IPS-18c (cell line): ENCODE measurements at regions not wholly inside any gene's neighbourhood (a gene's known extent, or its start where the extent isn't known, plus 50 kb on each side); places are given as distances from the start of the nearest gene placed in this dataset.

Experiments
- H3K4me3 ChIP-seq: 2 replicates; pipeline ENCODE4 v1.7.0; 2013; ENCODE audit warnings: low read depth, mild to moderate bottlenecking, low read length, moderate library complexity; ENCODE audit not compliant: insufficient read depth
- H3K9me3 ChIP-seq: one replicate; pipeline ENCODE4 v1.6.1; 2013; ENCODE audit warnings: mild to moderate bottlenecking, low read length, moderate library complexity; ENCODE audit not compliant: control insufficient read depth, insufficient read depth

DNA sequence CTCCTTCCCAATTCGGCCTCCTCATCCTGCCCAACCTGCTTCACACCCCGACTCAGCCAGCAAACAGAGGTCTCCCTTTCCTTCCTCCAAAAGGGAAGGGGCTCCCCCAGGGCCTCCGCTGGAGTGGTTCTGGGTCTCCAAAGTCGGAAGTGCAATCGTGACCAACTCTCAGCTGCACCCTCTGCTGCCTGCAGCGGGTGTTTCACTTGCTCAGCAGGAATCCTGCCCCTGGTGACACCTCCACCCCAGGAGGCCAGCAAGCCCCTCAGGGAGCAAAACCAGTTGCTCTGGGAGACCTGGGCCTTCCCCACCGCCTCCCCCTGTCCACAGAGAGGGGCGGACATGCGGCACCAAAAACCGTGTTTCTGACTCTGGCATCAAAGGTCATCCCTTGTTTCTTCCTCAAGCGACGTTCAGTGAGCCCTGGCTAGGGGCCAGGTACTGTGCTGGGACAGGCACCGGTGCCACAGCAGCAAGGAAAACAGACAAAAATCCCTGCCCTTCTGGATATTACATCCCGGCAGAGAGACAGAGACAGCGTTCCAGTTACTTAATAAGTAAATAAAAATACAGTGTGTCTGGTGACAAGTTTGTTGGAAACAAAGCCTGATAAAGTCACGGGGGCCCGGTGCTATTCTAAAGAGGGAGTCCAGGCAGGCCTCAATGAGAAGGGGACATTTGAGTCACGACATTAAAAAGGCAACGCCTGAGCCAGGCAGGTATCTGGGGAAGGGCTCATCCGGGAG is 219.0 kb downstream of the BMP7 start:
- Histone ChIP-seq H3K9me3 (no peaks in the 10 kb centered on the region), H3K4me3 (no peak overlapping the region)

DNA sequence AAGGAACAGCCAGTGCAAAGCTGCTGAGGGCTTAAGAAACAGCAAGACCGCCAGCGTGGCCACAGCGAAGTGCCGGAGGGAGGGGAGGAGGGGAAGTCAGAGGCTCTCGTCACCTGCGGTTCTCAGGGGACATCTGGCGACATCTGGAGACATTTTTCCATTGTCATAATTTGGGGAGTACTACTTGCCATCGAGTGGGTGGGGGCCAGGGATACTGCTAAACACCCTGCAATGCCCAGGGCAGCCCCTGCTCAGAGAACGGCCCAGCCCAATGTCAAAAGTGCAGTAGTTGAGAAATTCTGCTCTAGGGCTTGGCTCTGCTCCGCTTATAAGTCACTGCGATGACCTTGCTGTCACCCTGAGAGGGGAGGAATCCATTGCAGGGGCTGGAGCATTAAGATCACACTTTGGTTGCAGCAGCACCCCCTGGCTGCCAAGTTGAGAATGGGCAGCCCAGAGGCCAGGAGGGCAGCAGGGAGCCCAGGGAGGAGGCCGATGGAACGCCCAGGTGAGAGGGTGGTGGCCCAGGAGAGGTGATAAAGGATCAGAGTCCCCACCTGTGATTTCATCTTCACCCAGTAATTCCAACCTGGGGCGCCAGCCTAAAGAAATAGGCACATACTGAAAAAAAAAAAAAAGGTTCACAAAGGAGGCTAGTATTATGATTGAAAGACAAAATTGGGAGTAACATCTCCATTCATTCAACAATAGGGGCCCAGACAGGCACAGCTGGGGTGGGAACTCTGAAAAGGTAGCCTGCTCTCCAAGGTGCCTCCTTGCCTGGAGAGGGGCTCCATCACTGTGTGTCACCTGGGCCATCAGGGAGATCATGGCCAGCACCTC is 218.2 kb downstream of the BMP7 start:
- Histone ChIP-seq H3K9me3 (no peaks in the 10 kb centered on the region), H3K4me3 (no peak overlapping the region)

DNA sequence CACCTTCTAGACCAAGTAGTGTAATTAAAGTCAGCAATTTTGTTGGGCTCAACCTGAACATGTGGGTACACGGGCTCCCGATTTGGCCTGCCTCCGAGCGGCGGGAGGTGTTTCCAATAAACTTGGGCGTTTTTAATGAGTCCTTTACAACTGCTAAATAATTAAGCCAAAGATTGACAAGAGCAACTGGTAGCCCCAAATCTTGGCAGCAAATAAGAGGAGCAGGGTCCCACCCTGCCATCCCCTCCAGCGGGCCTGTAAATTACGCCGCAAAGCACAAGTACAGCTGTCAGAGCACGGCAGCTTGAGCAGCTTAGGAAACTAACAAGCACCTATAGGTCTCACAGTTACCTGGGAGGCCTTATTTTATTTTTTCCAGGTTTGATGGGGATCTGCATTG is 217.1 kb downstream of the BMP7 start:
- H3K9me3 ChIP-seq, result no peaks in the 10 kb centered on the region
- no peak overlapping the region for H3K4me3 ChIP-seq

DNA sequence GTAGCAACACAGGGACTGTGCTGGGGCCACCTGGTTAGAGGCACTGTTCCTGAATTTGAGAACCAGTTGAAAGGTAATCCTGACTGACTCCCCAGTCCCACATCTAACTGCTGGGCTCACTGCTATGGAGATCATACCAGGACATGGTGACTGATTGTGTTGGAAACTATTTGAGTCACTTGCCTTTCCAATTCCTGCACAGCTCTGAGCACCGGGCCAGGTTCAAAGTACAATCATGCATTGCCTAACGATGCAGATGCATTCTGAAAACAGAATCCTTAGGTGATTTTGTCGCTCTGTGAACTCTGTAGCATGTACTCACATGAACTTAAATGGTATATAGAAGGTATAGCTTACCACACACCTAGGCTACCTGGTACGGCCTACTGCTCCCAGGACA is 215.3 kb downstream of the BMP7 start:
- no peak overlapping the region for H3K4me3 ChIP-seq

DNA sequence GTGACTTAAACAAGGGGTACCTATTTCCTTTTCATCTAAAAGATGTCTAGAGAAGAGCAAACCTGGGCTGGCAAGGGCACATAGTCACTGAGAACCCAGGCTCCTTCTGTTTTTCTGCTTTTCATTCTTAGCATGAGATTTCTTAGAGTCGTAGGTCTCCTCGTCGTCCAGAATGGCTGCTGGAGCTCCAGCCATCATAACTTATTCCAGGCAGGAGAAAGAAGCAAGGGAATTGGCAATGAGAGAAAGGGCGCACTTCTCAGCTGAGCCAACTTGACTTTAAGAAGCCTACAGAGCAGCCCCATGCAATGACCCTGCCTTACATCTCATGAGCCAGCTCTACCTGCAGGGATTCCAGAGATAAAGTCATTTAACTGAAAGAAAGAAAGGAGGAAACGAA is 213.4 kb downstream of the BMP7 start:
- Histone ChIP-seq H3K9me3 (no peaks in the 10 kb centered on the region), H3K4me3 (no peak overlapping the region)

More for the DNA sequence above, 215.3 kb downstream of the BMP7 start:
- no peaks in the 10 kb centered on the region for H3K9me3 ChIP-seq

DNA sequence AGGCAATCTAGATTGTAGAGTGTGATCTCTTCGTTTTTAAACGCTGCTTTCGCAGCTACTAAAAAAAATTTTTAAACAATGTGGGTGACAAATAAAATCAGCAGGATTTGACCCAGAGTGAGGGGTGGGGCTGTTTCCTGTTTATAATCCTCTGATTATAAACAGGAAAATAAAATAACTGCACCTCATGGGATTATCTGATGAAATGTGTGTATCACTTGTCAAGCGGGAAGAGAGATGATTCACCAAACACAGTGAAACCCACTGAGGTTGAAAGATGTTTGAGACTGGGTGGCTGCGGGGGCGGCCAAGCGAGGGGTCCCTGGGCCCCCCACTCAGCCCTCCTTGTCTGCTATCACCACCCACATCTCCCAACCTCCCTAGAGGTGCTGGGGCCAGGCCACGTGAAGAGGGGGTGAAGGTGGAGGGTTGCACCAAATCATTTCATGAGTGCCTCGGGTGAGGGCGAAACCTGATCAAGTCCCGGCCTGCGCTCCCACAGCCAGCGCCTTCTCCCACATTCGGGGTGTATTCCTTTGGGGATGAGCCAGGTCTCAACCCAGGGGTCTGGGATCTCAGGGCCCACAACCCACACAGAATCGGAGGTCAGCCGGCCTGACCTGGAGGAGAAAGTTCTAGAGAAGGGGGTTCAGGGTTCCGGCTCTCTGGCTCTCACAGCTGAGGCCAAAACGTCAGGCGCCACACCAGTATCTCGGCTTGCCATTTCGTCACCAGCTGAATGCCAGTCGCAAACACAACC is 212.5 kb downstream of the BMP7 start:
- Histone ChIP-seq H3K4me3 (no peak overlapping the region), H3K9me3 (no peaks in the 10 kb centered on the region)

DNA sequence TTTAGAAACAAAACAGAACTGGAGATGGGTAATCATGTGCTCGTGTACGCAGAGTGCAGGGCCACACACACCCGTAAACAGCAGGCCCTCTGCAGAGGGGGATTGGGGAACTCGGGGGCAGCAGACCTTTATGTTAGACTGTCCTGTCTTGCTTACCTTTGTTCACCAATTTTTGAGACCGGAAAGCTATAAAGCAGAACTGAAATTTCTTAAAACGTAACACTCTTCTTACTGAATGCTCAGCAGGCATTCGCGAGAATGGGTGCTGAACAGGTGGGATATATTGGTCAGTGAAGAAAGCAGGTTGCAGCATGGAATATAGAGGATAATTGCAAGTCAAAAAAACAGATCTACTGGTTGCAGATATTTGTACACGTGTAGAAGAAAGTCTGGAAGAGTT is 211.1 kb downstream of the BMP7 start:
- Histone ChIP-seq H3K9me3 (no peaks in the 10 kb centered on the region), H3K4me3 (no peak overlapping the region)

DNA sequence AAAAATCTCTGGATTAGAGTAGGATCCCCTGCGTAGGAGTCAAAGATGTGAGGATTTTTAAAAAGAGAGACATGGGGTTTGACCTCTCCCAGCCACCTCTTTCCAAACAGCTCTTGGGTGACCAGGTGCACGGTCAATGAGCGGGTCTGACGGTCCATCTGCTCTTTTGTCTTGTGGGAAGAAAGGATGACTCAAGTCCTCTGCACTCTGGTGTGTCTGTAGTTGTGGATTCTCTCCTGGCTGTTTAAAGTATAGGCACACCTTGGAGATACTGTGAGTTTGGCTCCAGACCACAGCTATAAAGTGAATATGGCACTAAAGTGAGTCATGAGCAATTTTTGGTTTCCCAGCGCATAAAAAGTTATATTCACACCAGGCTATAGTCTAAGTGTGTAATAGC is 209.8 kb downstream of the BMP7 start:
- no peaks in the 10 kb centered on the region for H3K9me3 ChIP-seq
- H3K4me3 ChIP-seq, result no peak overlapping the region

- no peaks in the 10 kb centered on the region for H3K9me3 ChIP-seq
- no peak overlapping the region for H3K4me3 ChIP-seq
These were observed 207.3 kb downstream of the BMP7 start for GRCh38 chr20:57059055-57059596.

GRCh38 chr20:57060407-57061050 is 205.9 kb downstream of the BMP7 start:
- Histone ChIP-seq H3K4me3 (no peak overlapping the region), H3K9me3 (no peaks in the 10 kb centered on the region)

DNA sequence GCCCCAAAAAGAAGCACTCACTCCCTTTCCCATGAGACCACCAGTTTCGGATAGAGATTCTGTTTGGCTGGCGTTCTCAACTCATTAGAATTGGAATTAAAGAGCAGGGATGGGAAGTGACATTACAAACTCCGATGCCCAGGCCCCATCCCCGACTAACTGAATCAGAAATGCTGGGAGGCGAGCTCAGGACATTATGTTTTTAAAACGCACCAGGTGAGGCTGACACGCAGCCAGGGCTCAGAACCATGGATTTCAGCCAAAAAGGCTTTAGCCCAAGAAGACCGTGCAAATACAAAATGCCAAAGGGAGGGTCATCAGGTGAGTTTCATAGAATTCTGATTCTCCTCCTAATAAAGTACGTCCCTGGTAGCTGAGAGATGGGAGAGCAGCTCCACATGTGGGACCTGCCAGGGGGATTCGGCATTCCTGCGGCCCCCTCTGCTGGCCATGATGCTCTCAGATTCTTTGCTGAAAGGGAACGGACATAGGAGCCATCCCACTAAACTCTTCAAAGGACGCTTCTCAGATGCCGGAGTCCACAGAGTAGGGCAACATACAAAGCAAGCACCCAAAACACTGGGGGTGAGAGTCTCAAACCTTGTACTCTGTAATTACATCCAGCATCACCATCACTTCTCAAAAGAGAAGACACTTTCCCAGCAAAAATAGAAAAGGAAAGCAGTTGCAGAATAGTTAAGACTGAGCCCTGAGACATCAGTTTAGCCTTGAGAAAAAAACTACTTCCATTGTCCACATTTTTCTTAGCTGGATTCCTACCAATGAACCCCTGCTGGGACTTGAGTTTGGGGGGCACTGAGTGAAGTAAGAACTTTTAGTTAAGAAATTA is 205.2 kb downstream of the BMP7 start:
- Histone ChIP-seq H3K4me3 (no peak overlapping the region), H3K9me3 (no peaks in the 10 kb centered on the region)

DNA sequence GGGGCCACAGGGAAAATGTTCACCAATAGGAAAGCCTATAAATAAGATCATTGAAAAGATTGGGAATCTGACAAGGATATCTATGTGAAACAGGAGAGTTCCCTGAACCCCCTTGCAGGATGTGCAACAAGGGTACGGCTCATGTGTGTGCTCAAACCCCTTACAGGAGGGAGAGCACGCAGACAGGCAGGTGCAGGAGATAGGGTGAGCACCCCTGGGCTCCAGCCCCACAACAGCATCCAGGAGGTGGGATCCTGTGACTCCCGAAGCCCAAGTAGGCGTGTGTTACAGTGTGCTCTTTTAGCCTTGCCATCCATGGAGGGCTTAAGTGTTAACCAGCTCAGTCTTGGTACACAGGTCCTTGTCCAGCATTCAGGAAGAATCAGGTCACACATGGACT is 204.2 kb downstream of the BMP7 start:
- Histone ChIP-seq H3K9me3 (no peaks in the 10 kb centered on the region), H3K4me3 (no peak overlapping the region)

DNA sequence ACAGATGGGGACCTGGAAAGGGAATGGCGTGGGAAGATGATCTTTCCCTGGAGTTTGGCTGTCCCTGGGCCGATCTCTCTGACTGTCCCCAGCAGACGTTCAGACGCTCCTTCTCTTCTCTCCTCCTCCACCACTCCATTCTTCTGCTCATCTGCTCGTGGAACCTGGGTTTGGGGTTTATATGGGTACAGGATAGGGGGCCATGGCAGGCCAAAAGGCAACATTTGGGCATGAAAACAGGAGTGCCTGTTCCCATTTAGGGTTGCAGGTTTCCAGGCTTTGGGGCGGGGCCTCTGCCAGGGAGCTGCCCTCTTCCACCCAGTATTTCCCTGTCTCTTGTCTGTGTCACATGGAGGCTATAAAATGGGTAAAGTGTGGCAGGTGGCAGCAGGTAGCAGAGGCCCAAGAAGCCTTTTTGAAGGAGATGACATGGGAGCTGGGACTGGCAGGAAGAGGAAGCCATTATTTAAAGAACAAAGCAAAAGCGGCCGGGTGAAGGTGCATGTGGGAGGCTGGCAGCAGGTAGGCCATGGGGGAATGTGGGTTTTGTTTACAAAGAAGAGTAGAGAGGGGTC is 203.7 kb downstream of the BMP7 start:
- H3K9me3 ChIP-seq, result no peaks in the 10 kb centered on the region
- H3K4me3 ChIP-seq, result no peak overlapping the region

DNA sequence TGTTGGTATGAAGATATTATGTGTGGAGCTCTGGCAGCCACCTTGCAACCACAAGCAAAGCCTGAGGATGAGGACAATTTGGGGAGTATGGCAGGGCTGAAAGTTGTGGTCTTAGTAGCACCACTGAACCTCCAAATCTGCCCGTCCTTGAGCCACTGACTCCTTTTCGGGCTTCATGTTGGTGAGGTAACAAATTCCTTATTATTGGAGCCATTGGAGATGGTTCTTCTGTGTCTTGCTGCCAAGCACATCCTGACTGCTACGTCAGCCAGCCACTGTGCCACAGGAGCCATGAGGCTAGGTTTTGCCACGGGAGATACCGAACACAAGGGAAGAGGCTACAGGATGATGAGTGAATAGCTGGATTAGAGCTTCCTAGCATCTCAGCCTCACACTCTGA is 201.6 kb downstream of the BMP7 start:
- Histone ChIP-seq H3K4me3 (no peak overlapping the region), H3K9me3 (peaks cover 2% of the 10 kb centered on the region)

DNA sequence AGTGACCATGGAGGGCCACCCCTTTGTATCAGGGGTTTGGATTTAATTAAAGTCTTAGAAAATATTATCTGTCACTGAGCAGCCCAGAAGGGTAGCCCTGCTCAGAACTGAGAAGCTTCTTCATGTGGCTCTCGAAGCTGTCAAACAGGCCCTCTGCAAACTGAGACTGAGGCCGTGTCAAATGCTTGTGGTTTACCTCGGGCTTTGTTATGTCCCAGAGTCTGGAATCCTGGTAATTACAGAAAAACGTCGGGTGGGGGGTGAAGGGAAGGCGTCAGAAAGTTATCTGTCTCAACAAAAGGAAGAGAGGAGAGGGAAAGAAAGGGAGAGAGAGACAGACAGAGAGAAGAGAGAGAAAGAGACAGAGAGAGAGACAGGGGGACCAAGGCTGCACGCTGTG is 200.8 kb downstream of the BMP7 start:
- no peak overlapping the region for H3K4me3 ChIP-seq
- peaks cover 2% of the 10 kb centered on the region for H3K9me3 ChIP-seq
